GM21390 (cell line): ENCODE measurements at regions not wholly inside any gene's neighbourhood (a gene's known extent, or its start where the extent isn't known, plus 50 kb on each side); places are given as distances from the start of the nearest gene placed in this dataset.
"Not testable (repeated sequence)": the region's sequence is repeated elsewhere in the genome, so short reads cannot be mapped to it uniquely, and the experiment has no call there.

Source experiments
- ATAC-seq: cut with Tn5 transposase; IDR thresholded peaks from one replicate; pipeline ENCODE4 v1.9.1; 2021; ENCODE audit not compliant: unreplicated experiment

DNA sequence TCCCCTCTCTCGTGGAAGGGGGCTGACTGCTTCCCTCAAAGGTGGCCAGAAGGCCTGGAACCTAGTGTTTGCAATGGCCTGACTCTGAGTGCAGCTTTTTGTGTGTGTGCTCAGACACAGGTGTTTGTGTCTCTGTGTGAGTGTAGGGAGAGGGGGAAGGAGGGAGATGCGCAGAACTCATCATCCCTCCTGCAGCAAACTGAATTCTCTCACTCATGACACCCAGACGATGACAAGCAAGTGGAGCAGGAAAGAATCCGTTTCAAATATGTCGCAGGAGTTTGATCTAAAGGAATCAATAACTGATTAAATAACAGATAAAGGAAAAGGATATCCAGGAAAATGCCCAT is 101.4 kb downstream of the TNFAIP3 start:
- no peak for ATAC-seq

DNA sequence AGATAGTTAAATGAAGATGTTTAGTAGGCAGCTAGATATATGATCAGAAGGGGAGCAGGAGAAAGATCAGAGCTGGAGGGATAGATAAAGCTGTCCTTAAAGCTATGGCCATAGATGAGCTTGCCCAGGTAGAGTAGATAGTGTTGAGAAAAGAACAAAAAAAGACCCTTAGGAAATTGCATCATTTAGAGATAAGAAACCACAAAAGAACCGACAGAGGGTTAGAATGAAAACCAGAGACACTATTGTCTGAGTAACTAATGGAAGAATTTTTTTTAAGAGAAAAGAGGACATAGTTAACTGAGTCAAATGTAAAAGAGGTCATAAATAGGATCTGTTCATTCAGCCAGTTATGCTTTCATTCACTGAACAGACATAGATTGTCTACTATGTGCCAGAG is 101.8 kb downstream of the TNFAIP3 start:
- no peak for ATAC-seq

DNA sequence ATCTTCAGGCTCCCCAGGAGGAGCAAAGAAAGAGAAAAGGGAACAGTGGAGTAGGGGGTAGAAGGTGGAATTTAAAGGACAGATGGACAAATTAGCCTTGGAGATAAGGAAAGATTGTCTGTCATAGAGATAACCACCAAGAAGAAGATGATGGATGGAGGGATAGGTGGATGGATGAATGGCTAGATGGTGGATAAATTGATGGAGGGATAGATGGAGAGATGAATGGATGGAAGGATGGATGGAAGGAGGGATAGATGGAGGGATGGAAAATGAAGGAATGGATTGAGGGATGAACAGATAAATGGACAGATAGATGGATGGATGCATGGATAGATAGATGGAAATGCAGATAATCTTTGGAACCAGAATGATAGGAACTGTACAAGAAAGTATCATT is 102.8 kb downstream of the TNFAIP3 start:
- no peak for ATAC-seq

DNA sequence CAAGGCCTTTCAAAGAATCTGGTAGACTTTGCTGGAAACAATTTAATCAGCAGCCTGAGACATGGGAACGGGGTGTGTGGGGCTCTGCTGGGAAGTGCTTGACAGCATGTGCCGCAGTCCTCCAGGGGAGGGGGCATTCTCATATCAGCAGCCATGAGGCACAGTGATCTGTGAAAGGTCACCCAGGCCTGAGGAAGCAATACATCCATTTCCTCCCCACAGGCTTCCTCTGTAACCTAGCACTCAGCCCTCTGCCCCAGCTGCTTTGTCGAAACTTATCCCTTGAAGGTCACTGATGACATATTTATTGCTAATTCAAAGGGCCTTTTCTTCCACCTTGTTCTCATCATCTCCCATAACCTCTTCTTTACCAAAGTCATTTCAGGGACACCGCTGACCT is 103.3 kb downstream of the TNFAIP3 start:
- ATAC-seq, result no peak

DNA sequence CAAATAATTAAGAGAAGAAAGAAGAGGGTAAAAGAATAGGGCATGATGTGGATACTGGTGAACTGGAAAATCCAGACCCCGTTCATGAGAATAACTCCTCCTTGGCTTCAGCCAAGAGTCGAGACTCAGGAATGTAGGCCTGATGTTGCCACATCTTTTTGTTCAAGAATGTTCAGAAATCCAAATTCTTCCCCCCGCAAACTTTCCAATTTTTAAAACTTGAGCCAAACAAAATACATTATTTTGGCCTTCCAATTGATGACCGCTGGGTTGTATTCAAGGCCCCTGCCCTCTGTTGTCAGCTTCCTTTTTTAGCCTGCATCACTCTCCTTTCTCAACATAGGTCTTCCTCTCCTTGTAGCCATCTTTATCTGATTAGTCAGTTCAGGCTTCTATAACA is 106.1 kb downstream of the TNFAIP3 start:
- ATAC-seq, result no peak

DNA sequence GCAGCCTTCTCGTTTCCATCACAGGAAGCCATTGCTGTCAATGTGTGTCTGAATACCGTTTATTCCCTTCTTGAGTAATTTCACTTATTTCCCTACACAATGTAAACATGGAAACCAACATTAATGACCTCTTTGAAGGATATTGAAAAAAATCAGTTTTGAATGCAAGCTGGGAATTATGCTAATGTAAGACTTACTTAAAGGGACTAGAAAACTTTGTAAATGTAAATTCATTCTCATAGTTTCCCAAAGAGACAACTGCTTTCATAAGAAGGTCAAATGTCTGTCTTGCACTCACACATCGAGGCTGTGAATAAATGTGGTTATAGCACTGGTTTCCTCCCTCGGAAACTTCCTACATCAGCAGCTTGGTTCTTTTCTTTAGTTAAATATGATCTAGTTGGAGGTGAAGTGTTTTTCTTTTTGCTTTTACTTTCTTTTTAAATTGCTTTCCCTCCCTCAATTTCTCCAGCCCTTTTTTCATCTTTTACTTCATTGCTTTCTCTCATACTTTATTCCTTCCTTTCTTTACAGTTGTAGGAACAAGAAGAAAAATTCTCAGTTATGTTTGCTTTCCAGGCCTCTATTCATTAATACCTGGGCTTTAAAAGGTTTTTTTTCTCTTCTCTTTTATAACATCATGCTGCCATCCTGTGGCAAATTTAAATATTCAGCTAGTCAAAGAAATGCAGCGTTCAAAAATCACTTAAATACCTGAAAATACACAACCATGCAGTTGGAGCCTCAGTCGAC is 108.3 kb downstream of the TNFAIP3 start:
- no peak for ATAC-seq

DNA sequence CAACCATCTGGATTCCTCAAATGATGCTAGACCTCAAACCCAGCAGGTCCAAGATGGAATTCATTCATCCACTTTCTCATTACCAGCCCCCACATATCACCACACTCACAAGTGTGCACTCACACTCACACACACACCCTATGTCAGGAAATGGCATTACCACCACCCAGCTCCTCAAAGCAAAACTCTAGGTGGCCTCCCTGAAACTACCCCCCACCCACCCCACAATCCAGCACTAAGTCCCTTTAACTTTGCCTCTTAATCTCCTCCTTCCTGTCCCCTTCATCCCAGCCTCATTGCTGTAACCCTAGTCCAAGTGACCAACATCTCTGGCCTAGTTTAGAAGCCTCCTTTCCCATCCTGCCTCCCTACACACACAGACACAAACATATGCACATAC is 109.4 kb downstream of the TNFAIP3 start:
- ATAC-seq, result no peak

DNA sequence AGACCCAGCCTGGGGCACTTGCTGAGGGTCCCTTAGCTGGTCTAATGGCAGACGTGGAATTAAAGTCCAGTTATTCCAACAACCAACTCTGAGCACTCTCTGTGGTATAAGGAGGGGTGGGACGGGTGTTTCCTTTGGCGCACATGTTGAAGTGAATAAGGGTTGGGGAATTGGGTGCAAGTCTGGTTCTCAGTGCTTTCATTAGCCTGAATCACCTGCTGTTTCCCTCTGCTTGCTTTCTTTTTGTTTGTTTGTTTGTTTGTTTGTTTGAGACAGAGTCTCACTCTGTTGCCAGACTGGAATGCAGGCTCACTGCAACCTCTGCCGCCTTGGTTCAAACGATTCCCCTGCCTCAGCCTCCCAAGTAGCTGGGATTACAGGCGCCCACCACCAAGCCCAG is 110.1 kb downstream of the TNFAIP3 start:
- ATAC-seq, result no peak

DNA sequence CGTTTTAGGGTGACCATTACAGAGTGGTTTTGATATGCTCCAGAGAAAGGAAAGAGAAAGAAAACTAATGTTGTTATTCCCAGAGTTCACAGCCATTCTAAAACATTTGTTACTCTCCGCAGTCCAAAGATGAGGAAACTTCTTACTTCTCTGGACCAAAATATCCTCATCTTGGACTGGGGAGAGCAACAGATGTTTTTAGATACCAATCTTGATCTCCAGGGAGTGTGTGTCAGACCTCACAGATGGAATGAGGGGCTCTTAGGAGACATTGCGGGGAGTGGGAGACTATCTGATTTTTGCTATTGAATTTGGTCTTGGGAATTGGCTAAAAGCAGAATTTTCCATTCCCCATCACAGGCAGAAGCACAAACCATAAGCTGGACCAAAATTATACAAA is 110.8 kb downstream of the TNFAIP3 start:
- no peak for ATAC-seq

DNA sequence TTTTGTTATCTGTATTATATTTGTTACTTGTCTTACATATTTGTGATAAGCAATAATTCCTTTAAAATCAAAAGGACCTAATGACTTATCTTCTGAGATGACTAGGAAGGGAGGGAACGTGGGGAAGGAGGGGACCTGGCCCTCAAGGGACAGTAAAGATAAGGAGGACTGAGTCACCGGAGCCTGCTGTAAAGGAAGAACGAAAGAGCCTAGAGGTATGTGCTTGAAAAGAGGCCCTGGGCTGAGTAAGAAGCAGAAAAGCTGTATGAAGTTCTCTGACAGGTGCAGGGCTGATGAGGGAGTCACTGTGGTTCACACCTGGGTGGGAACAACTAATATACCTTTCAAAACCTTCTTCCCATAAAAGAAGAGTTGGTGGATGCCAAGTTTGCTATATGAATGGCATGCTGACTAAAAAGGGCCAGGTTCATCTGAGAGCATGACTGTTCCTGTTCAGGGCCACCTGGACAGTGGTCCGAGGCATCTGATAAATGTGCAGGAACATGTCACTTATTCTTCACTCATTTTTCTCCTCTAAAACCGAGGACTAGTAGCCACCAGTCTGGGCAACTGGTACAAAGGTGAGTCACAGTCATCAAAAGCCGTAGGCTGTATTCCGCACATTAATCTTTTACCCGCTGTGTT is 111.3 kb downstream of the TNFAIP3 start:
- peak; percentile 52 for ATAC-seq

DNA sequence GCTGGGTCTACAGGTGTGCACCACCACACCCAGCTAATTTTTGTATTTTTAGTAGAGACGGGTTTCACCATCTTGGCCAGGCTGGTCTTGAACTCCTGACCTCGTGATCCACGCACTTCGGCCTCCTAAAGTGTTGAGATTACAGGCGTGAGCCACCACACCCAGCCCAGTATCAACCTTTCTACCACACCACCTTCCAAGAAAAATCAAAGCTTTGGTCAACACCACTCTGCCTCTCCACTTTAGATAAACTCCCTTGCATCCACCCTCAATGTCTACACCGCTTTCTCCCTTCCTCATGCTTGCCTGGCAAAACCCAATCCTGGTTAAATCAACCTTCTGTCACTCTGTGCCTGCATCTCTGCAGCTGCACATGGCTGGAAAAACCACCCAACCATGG is 112.2 kb downstream of the TNFAIP3 start:
- ATAC-seq, result not testable (repeated sequence)

DNA sequence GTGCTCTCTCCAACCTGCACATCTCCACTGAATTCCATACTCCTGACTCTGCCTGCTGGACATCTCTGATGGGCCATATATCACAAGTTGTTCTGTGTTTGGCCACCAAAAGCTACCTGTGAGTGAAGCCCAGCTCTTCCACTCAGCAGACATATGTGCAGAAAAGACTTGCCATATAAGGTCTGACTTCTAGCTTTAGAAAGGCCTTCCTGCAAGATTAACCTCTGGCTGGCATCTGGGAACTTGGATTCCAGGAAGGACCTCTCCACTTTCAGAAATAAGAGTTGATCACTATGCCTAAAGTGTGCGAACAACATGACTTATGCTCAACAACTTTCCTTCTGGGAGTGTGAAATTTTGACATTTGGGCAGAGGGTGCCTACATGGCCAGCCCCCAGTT is 113.7 kb downstream of the TNFAIP3 start:
- ATAC-seq, result no peak

DNA sequence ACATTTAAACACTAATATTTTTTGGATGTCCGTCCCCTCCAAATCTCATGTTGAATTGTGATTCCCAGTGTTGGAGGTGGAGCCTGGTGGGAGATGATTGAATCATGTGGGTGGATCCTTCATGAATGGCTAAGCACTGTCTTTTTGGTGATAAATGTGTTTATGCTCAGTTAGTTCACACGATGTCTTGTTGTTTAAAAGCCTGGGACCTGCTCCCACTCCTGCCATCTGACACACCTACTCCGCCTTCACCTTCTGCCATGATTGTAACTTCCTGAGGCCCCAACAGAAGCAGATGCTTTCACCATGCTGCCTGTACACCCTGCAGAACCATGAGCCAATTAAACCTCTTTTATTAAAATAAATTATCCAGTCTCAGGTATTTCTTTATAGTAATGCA is 114.7 kb downstream of the TNFAIP3 start:
- no peak for ATAC-seq

DNA sequence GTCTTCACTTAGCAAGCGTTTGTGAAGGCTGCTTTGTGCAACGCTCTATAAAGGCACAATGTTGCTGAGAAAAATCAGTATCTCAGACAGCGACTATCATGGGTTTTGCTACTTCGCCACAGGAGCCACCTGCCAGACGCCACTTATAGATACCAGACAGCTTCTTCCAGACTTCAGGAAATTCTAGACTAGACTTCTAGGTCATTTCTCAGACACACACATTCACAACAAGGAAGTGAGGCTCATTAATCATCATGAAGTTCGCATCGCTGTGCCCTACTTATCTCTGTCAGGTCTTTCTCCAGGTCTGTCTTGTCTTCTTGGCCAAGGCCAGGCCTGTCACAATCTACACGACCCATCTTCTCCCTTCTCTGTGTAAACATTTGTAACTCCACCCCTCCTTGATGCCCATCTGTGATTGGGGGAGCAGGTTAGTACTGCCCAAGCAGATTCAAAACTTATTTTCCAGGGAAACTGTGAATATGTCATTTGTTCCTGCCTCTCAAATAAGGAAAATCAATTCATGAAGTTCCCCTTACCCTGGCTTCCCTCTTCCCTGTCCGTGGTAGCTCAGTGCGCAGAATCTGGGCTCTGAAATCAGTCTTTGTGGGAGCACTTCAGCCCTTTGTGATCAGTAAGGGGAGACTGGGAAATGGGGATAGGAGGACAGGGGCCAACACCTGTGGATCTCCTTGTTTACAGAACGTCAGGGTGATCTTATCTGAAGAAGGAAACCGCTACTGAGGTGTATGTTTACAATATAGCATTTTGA is 115.5 kb downstream of the TNFAIP3 start:
- no peak for ATAC-seq

DNA sequence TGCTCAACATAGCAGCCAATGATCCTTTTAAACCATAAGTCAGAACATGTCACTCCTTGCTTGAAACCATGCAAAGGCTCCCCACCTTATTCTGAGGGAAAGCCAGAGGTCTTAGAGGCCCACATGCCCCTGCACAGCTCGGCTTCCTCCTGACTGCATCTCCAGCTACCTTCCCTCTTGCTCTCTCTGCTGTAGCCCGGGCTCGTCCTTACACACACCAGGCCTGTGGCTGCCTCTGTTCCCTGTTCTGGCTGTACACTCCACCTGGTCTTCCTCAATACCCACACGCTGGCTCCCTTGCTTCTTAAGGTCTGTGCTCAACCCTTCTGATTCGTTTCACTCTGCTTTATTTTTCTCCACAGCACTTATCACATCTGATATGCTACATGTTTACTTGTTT is 116.2 kb downstream of the TNFAIP3 start:
- ATAC-seq, result no peak

DNA sequence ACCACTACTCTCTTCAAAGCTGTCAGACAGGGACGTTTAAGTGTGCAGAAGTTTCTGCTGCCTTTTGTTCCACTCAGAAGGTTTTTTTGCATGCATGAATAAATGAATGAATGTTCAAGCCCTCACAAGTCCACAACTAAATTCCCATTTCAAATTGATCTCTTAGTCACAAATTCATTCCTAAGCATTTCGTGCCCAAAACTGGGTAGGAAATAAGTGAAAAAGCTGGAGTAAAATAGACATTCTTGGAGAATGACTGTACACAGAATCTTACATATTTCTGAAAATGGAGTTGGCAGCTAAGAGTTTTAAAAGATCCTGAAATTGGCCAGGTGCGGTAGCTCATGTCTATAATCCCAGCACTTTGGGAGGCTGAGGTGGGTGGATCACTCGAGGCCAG is 117.6 kb downstream of the PERP start:
- no peak for ATAC-seq

DNA sequence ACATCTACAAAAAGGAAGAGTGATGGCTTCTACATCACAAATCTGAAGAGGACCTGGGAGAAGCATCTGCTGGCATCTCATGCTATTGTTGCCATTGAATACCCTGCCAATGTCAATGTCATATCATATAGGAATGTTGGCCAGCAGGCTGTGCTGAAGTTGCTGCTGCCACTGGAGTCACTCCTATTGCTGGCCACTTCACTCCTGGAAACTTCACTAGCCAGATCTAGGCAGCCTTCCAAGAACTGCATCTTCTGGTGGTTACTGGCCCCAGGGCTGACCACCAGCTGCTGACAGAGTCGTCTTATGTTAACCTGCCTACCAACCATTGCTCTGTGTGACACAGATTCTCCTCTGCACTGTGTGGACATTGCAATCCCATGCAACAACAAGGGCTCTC is 111.8 kb downstream of the PERP start:
- ATAC-seq, result no peak

DNA sequence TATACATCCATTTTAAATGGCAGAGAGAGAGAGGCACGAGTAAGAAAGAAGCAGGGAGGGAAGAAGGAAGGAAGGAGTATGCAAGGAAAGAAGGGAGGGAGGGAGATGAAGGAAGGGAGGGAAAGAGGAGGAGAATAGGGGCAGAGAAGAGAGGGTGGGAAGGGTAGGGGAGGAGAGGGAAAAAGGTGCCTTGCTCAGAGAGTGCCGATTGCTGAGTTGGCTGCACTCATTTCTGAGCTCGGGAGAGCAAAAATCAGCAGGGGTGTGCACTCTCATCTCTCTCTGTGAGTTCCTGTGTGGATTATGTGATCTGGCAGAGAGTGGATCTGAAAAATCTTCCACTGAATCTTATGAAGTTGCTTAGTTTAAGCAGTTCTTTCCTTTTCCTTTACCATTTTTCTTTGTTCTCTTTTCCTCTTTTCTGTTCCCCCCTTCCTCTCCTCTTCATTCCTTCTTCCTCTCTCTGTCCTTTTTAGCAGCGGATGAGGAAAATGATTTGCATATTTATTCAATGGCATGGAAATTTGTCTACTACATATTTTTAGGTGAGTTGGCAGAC is 108.7 kb downstream of the PERP start:
- no peak for ATAC-seq

DNA sequence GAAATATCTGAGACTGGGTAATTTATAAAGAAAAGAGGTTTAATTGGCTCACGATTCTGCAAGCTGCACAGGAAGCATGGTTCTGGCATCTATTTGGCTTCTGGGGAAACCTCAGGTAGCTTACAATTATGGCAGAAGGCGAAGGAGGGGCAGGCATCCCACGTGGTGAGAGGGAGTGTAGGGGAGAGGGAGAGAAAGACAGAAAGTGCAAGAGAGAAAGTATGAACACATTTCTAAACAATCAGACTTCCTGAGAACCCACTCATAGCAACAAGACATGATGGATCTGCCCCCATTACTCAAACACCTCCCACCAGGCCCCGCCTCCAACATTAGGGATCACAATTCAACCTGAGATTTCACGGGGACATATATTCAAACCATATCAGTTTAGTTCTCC is 107.4 kb downstream of the PERP start:
- no peak for ATAC-seq

DNA sequence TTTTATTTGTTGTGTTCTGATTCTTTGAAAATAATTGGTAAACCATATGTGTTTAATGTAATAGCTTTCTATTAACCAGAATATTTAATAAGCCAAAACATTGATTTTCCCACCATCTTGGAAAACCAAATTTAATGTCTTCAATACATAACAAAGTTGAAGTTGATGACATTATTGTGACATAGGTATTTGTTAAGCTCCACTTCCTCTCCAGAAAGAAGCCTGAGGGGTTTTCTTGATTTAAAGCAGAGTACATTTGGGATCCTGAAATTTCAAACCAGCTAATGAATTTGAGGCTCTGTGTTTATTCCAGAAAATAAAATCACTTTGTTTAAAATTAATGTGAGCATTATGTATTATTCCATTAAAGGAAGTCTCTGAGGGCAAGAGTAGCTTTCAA is 106.3 kb downstream of the PERP start:
- ATAC-seq, result no peak

DNA sequence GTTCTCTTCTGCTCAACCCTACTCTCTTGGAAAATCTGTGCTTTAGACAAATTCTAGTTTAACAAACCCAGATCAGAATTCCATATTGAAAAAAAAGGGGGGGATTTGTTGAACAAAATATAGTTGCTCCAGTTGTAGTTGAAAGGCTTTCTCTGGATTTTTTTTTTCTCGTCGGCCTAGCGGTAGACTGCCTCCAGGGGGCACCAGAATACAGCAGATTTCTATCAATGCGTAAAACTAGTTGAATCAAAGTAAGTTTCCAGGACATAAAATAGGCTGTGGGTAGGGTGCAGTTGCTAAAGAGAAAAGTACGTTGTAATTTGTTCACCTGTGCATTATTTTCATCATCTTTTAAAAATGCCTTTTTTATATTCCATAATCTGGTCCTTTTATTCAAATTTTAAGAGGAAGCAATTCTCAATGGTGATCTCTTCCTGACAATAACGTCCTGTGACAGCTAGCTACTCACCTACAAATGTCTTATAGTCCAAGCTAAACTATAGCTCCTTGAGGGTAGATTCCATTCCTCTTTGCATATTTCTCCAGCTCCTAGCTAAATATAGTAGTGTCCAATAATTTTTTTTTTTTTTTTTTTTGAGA is 105.4 kb downstream of the PERP start:
- no peak for ATAC-seq
